ENCODE measurements at regions not wholly inside any gene's neighbourhood (a gene's known extent, or its start where the extent isn't known, plus 50 kb on each side); places are given as distances from the start of the nearest gene placed in this dataset.

- TF ChIP-seq CTCF (IDR thresholded peaks at IDR 0.05; ENCODE audit: insufficient read depth, low read depth, low read length) = no peak
- TF ChIP-seq EZH2 (IDR thresholded peaks at IDR 0.05; ENCODE audit: insufficient read depth, low read length) = no peak
These were observed 246.6 kb upstream of the RTL1 start for GRCh38 chr14:101150039-101150610.

All from astrocyte (in vitro differentiated cells and primary cell).